ENCODE measurements at regions not wholly inside any gene's neighbourhood (a gene's known extent, or its start where the extent isn't known, plus 50 kb on each side); places are given as distances from the start of the nearest gene placed in this dataset.

GRCh38 chr1:34670982-34671381 is 83.9 kb upstream of the GJB5 start:
- no peak for FAIRE-seq

GRCh38 chr1:34671887-34672286 is 83.0 kb upstream of the GJB5 start:
- FAIRE-seq, result no peak

DNA sequence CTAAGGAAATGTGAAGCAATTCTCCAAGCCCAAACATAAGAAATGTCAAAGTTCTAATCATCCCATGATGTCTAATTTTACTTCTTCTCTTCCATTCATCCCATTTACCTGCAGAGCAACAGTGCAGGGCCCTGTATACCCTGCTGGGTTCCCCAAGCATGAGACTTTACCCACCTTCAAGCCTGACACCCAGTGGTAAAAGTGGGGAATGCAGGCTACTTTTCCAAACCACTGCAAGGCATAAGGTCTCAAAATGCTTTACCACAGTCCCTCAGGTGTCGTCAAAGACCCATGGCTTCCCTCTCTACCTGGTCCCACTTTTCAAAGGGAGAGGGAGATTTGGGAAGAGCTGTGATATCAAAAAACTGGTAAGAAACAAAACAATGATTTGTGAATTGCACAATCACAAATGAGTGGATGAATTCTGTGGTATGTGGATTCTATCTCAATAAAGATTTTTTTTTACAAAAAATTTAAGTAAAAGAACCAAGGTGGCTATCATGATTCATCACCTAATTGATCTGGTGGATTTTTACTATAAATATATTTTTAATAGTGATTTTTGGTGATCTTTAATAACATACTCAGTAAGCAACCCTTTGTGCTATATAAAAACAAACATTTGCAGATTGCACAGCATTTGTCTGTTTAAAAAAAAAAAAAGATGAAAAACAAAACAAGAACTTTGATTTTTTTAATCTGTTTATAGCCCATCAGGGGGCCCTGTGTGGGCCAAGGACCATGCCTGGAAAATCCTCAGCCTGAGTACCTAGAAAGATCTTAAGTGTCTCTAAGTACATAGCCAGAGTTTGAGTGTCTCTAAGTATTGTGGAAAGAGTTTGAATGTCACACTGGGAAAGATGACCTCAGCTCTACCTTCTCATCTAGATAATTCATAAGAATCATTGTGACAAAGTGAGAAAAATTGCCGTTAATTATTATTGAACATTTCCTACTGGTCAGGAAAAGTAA is 73.1 kb upstream of the GJB5 start:
- no peak for FAIRE-seq

DNA sequence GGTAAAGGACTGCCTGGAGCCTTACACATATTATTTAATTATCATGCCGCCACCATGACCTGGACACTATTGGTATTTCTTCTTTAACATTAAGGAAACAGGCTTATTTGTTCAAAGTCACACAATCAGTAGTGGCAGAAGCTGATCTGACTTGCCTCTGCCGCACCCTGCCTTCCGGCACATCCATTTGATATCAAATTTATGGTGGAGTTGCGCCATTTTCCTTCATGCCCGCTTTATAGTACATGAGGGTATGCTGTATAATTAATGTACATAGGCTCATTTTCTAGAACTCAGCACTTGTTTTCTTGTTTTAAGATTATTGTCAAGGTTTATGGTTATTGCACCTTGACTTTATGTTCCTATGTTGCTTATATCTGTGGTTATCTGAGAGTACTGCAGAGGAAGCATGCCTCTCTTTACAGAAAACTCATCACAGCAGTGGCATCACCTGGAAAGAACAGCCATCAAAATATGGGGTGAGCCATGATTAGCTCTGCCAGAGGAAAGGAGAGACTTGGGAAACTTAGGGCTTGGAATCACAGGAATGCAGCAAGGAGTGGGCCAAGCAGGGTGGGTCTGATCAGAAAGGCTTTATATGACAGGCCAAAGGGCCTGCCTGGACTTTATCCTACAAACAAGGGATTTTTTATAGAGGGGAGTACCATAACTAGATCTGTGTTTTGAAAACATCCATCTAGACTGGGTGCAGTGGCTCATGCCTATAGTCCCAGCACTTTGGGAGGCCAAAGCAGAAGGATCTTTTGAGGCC is 72.2 kb upstream of the GJB5 start:
- FAIRE-seq, result no peak

DNA sequence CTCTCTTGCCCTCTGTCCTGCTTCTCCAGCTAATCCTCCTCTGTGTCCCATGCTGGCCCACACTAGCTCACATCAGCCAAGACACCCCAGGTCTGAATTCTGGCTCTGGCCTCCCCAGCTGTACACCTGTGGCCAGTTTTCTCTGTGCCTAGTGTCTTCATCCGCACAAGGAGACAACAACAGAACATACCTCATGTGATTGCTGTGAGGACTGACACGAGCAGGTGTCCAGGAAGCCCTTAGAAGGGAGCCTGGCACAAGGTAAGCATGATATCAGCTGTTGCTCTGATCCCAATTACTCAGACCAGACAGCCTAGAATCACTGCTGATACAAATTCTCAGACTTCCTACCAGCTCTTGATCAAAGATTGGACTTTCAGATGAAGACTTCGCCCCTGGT is 71.2 kb upstream of the GJB5 start:
- FAIRE-seq, result no peak

GRCh38 chr1:34684266-34684665 is 70.6 kb upstream of the GJB5 start:
- FAIRE-seq, result no peak

- FAIRE-seq, result no peak
Measured at GRCh38 chr1:34685225-34685624, 69.6 kb upstream of the GJB5 start.

DNA sequence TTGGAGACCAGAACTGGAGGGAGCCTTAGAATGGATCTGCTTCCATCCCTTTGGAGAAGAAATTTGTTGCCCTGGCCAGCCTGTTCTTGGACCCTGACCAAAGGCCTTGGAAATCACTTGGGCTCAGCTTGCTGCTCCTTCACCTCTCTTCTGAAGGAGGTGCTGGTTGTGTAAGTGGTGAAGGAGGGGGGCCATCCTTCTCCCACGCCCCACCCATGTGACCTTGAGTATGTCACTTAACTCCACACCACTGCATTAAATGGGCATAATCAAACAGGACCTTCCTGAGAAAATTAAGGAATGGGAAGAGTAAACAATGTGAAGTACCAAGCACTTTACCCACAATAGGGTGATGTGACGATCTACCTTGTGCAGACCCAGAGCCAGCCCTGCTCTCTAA is 68.3 kb upstream of the GJB5 start:
- FAIRE-seq, result no peak

- no peak for FAIRE-seq
Measured at GRCh38 chr1:34688006-34688741, 66.7 kb upstream of the GJB5 start.

- FAIRE-seq, result no peak
Measured at GRCh38 chr1:34690269-34690668, 64.6 kb upstream of the GJB5 start.

GRCh38 chr1:34693081-34693480 is 61.8 kb upstream of the GJB5 start:
- no peak for FAIRE-seq

DNA sequence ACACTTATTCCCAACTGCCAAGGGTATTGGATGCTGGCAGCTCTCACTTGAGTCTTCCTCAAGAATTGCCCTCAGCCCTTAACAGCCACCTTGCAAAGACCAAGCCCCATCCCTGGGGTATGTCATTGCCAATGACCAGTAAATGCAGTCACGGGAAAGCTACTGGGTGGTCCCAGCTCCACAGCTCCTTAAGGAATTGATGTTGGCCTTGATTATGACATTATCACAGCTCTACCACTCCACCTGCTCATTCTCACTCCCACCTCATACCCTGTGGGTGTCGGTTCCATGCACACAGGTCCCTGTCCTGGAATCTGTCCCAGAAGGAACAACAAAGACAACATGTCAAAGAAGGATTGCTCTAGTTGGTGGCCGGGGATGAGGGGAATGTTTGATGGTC is 60.5 kb upstream of the GJB5 start:
- FAIRE-seq, result no peak

GRCh38 chr1:34695580-34695979 is 59.3 kb upstream of the GJB5 start:
- no peak for FAIRE-seq

- no peak for FAIRE-seq
Measured at GRCh38 chr1:34696230-34696629, 58.6 kb upstream of the GJB5 start.

DNA sequence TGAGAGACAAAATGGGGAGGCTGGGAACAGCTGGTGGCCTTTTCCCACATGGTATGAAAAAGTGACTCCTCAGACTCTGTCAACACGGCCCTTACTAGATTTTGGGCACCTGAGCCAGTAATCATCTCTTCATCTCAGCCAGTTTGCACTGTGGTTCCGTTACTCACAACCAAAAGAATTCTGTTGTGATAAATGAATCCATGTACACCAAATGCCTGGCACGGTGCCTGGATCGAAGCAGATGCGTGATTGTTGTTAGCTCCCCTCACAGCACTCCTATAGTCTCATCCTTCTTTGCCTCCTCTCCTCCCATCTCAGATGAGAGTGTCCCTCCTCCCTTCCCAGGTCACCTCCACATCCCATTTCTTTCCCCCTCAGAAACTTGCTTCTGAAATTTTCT is 57.9 kb upstream of the GJB5 start:
- no peak for FAIRE-seq

GRCh38 chr1:34697818-34698217 is 57.0 kb upstream of the GJB5 start:
- no peak for FAIRE-seq

DNA sequence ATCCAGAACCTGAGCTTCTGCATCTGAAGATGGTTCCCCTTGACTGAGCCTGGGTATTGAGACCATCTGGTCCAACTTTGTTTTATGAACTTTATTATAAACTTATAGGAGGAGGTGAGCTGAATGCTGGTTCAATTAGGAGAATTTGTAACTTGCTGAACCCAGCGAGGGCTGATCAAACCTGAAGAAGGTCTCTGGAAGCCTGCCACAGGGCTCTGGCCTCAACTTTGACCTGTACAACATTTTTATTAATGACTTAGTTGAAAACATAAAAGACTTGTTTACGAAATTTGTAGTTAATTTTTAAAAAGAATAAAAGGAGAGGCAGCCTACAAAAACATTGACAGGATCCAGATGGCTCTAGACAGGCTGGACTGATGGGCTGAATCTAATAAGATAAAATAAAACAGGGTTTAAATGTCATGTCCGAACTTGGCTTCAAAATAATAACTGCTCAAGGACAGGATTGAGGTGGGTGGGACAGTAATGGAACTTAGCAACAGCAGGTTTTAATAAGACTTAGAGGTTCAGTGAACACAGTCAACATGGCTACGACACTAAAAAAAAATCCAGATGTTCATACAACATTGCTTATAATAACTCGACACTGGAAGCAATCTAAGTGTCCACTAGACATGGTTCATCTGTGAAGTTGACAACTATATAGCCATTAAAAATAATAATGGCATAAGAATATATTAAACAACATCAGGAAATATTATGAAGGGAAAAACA is 53.4 kb upstream of the GJB5 start:
- FAIRE-seq, result no peak

Data from islet of Langerhans (tissue), 1 donor.